HepG2 (cell line): ENCODE measurements at regions not wholly inside any gene's neighbourhood (a gene's known extent, or its start where the extent isn't known, plus 50 kb on each side); places are given as distances from the start of the nearest gene placed in this dataset.

Experiments used
- ATAC-seq: fragments of 200-7000 bp; cut with Tn5 transposase; 3 replicates; pipeline ENCODE4 v1.9.1; 2020; ENCODE audit warnings: mild to moderate bottlenecking, moderate library complexity
- BruUV-seq: library from RNA; stranded (reverse); fragments of 400-500 nt; replicated peaks from 2 replicates; lab custom pipeline; 2021; lab: Mats Ljungman, UMichigan
- CTCF ChIA-PET: fragments of 300-600 bp; formaldehyde crosslinking; extraction: SDS; loops from one replicate; lab custom pipeline; 2021; ENCODE audit warnings: low total read pairs, inconsistent platforms, low intra/inter-chr PET ratio; lab: Yijun Ruan, JAX
- POLR2A ChIA-PET: fragments of 350-600 bp; sonication (Branson Sonifier 250); formaldehyde crosslinking; loops from one replicate; lab custom pipeline; 2020; ENCODE audit warnings: antibody characterized with exemption, inconsistent platforms; lab: Yijun Ruan, JAX
- DNase-seq: peaks from one replicate; pipeline ENCODE4 v3.0.0-alpha.2; 2015; ENCODE audit warnings: low spot score
- FAIRE-seq: peaks from 3 replicates; lab custom pipeline; 2011; peaks lifted over from hg19 to GRCh38; lab: Jason Lieb, UNC
- H2AFZ ChIP-seq: one replicate; pipeline ENCODE4 v1.6.1; 2011; ENCODE audit warnings: low read length, inconsistent platforms
- H3K27ac ChIP-seq: fragments of 300-600 bp; 3 replicates; pipeline ENCODE4 v1.8.0; 2011; ENCODE audit warnings: mixed run types, mild to moderate bottlenecking, mixed read lengths, low read length, inconsistent platforms; ENCODE audit not compliant: insufficient read depth; ENCODE audit errors: extremely low read length
- H3K27me3 ChIP-seq, 2 experiments: fragments of 200-600 bp in 1 of 2; 2 replicates in 1 of 2; 3 replicates in 1 of 2; pipeline versions ENCODE4 v1.6.0 to v1.8.0; 2011; ENCODE audit warnings: low read length in 2 of 2, mild to moderate bottlenecking in 2 of 2, moderate library complexity in 2 of 2, inconsistent platforms in 1 of 2; ENCODE audit not compliant: insufficient read depth in 2 of 2, control insufficient read depth in 1 of 2
- H3K36me3 ChIP-seq, 2 experiments: fragments of 200-600 bp in 1 of 2; replicated peaks in 1 of 2; 2 replicates in 1 of 2; 3 replicates in 1 of 2; pipeline versions ENCODE4 v1.5.1 to v1.8.0; 2011; ENCODE audit warnings: low read length in 2 of 2, inconsistent platforms in 1 of 2; ENCODE audit not compliant: insufficient read depth in 2 of 2, control insufficient read depth in 1 of 2
- H3K4me1 ChIP-seq: 2 replicates; pipeline ENCODE4 v1.5.1; 2012; ENCODE audit warnings: low read length, inconsistent platforms; ENCODE audit not compliant: insufficient read depth
- H3K4me2 ChIP-seq: 2 replicates; pipeline ENCODE4 v1.6.0; 2011; ENCODE audit warnings: low read depth, low read length, inconsistent platforms
- H3K4me3 ChIP-seq, 3 experiments: fragments of 200-600 bp in 1 of 3; sonication (generic), shearing (Covaris generic) in 1 of 3; replicated peaks in 1 of 3; 2 replicates each; pipeline ENCODE4 v1.5.1; 2011 to 2016; ENCODE audit warnings: low read length in 3 of 3, inconsistent platforms in 2 of 3, low read depth in 2 of 3, mild to moderate bottlenecking in 2 of 3, control low read depth in 1 of 3, mixed read lengths in 1 of 3; ENCODE audit not compliant: insufficient read depth in 1 of 3
- H3K79me2 ChIP-seq: one replicate; pipeline ENCODE4 v1.6.1; 2011; ENCODE audit warnings: low read length, inconsistent platforms; ENCODE audit not compliant: insufficient read depth
- H3K9ac ChIP-seq: 2 replicates; pipeline ENCODE4 v1.6.0; 2011; ENCODE audit warnings: mild to moderate bottlenecking, low read depth, low read length, inconsistent platforms; ENCODE audit not compliant: insufficient read depth
- H3K9me3 ChIP-seq: 2 replicates; pipeline ENCODE4 v1.5.1; 2012; ENCODE audit warnings: mild to moderate bottlenecking, low read length
- H4K20me1 ChIP-seq: 2 replicates; pipeline ENCODE4 v1.6.0; 2011; ENCODE audit warnings: inconsistent platforms, mild to moderate bottlenecking, low read length, moderate library complexity; ENCODE audit not compliant: insufficient read depth
- ETV6 ChIP-seq: sonication (generic); formaldehyde crosslinking; conservative IDR thresholded peaks from 2 replicates; pipeline ENCODE4 v1.4.0; 2020; ENCODE audit warnings: missing genetic modification reagents
- MXI1 ChIP-seq: IDR thresholded peaks from 3 replicates; pipeline ENCODE4 v1.6.1; 2012; ENCODE audit warnings: low read depth, low read length, inconsistent platforms, borderline replicate concordance
- NCOA1 ChIP-seq: sonication (generic); formaldehyde crosslinking; IDR thresholded peaks from 2 replicates; pipeline ENCODE4 v1.9.0; 2021; ENCODE audit warnings: missing genetic modification reagents
- RORA ChIP-seq: sonication (generic); formaldehyde crosslinking; IDR thresholded peaks from 2 replicates; pipeline ENCODE4 v1.5.0; 2020; ENCODE audit warnings: mild to moderate bottlenecking, missing genetic modification reagents, moderate library complexity
- SALL2 ChIP-seq: sonication (generic); formaldehyde crosslinking; IDR thresholded peaks from 2 replicates; pipeline ENCODE4 v1.8.1; 2023; ENCODE audit warnings: mild to moderate bottlenecking, missing genetic modification reagents, inconsistent platforms
- SMARCE1 ChIP-seq: fragments of 450-650 bp; IDR thresholded peaks from 2 replicates; pipeline ENCODE4 v1.6.1; 2017; ENCODE audit warnings: borderline replicate concordance
- ZFX ChIP-seq: sonication (generic); formaldehyde crosslinking; IDR thresholded peaks from 2 replicates; pipeline ENCODE4 v1.4.0; 2020; ENCODE audit warnings: mild to moderate bottlenecking, low read depth, missing genetic modification reagents, moderate library complexity
- ZIK1 ChIP-seq: sonication (generic); formaldehyde crosslinking; IDR thresholded peaks from 2 replicates; pipeline ENCODE4 v1.5.0; 2020; ENCODE audit warnings: mild to moderate bottlenecking, low read depth, missing genetic modification reagents, borderline replicate concordance
- ZNF124 ChIP-seq: sonication (generic); formaldehyde crosslinking; IDR thresholded peaks from 2 replicates; pipeline ENCODE4 v1.4.0; 2020; ENCODE audit warnings: missing genetic modification reagents
- ZNF329 ChIP-seq: sonication (generic); formaldehyde crosslinking; IDR thresholded peaks from 2 replicates; pipeline ENCODE4 v1.9.0; 2021; ENCODE audit warnings: low read depth, mild to moderate bottlenecking, missing genetic modification reagents
- ZNF572 ChIP-seq: sonication (generic); formaldehyde crosslinking; IDR thresholded peaks from 2 replicates; pipeline ENCODE4 v1.5.1; 2020; ENCODE audit warnings: mild to moderate bottlenecking, missing genetic modification reagents
- WGBS: methylation state at CpG from one replicate; pipeline ENCODE4 v1.1.6; 2017; ENCODE audit warnings: low lambda C conversion rate; 5-methylcytosine and 5-hydroxymethylcytosine counted together
- in situ Hi-C: cut with HindIII; loops from 2 replicates; pipeline ENCODE4 v1.10.0; 2017; ENCODE audit warnings: low pct_unique_long_range_greater_than_20kb; ENCODE audit not compliant: extremely low pct_ligation_motif_present
- intact Hi-C: fragments of 100-400 bp; cut with micrococcal nuclease; formaldehyde crosslinking; loops from one replicate; pipeline ENCODE4 v1.10.0; 2022; ENCODE audit not compliant: unreplicated experiment
- TF ChIP-seq, protein P1 (sequence below): sonication (generic); formaldehyde crosslinking; IDR thresholded peaks from 2 replicates; pipeline ENCODE4 v1.4.0; 2020; ENCODE audit warnings: mild to moderate bottlenecking, missing genetic modification reagents
- TF ChIP-seq, protein P2 (sequence below): sonication (generic); formaldehyde crosslinking; IDR thresholded peaks from 2 replicates; pipeline ENCODE4 v1.4.0; 2020; ENCODE audit warnings: mild to moderate bottlenecking, missing genetic modification reagents
- TF ChIP-seq, protein P3 (sequence below): sonication (generic); formaldehyde crosslinking; IDR thresholded peaks from 2 replicates; pipeline ENCODE4 v1.8.0; 2022; ENCODE audit warnings: mild to moderate bottlenecking, missing genetic modification reagents, moderate library complexity
- TF ChIP-seq, protein P4 (sequence below): sonication (generic); formaldehyde crosslinking; IDR thresholded peaks from 2 replicates; pipeline ENCODE4 v1.4.0; 2020; ENCODE audit warnings: missing genetic modification reagents, borderline replicate concordance
- TF ChIP-seq, protein P5 (sequence below): sonication (generic); formaldehyde crosslinking; IDR thresholded peaks from 2 replicates; pipeline ENCODE4 v1.5.0; 2020; ENCODE audit warnings: missing genetic modification reagents, mild to moderate bottlenecking, borderline replicate concordance

DNA sequence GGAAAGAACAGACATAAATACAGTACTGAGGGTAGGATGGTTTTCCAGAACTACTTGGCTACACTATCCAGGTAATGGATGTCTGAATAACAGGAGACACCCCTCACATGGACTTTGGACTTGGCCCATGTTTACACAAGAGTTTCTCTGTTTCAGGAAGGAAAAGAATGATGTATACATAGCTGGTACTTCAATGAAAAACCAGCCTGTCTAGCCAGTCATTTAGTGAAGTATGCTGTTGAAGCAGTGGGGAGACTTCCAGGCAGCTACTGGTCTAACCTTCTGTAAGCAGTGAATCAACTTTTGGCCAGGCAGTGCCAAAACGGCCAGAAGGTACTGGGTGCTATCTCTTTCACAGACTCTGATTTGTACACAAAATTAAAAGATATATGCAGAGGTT is 135.0 kb downstream of the MBL2 start (continued):
- TF ChIP-seq, protein P1, sequence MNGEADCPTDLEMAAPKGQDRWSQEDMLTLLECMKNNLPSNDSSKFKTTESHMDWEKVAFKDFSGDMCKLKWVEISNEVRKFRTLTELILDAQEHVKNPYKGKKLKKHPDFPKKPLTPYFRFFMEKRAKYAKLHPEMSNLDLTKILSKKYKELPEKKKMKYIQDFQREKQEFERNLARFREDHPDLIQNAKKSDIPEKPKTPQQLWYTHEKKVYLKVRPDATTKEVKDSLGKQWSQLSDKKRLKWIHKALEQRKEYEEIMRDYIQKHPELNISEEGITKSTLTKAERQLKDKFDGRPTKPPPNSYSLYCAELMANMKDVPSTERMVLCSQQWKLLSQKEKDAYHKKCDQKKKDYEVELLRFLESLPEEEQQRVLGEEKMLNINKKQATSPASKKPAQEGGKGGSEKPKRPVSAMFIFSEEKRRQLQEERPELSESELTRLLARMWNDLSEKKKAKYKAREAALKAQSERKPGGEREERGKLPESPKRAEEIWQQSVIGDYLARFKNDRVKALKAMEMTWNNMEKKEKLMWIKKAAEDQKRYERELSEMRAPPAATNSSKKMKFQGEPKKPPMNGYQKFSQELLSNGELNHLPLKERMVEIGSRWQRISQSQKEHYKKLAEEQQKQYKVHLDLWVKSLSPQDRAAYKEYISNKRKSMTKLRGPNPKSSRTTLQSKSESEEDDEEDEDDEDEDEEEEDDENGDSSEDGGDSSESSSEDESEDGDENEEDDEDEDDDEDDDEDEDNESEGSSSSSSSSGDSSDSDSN (CRISPR knock-in tag): no peak
- TF ChIP-seq ZIK1 (CRISPR knock-in tag) (no peak), RORA (no peak)

- Histone ChIP-seq H3K36me3 (no peaks in the 10 kb centered on the region), H4K20me1 (no peaks in the 10 kb centered on the region), H3K27me3 (no peaks in the 10 kb centered on the region), H3K79me2 (no peaks in the 10 kb centered on the region), H3K27ac (no peak overlapping the region), H3K4me2 (no peak overlapping the region), H2AFZ (no peak overlapping the region), H3K9me3 (no peaks in the 10 kb centered on the region), H3K4me1 (peaks cover 34% of the 10 kb centered on the region), H3K9ac (no peak overlapping the region), H3K4me3 (no peak overlapping the region)
- DNase-seq (no peak), FAIRE-seq (no peak), ATAC-seq (no peak)
- POLR2A ChIA-PET: no interaction called here
- in situ Hi-C loops (loop anchor here (5.0 to 10.0 kb wide), 2 partner anchors 85 to 143 kb away; no protein-coding TSS in a partner anchor), intact Hi-C loops (no loop called here)
- CTCF ChIA-PET: no interaction called here
- WGBS: 0% methylated on average over 1 of the region's 1 CpG
- no TSS peak for BruUV-seq
- TF ChIP-seq, protein P2, sequence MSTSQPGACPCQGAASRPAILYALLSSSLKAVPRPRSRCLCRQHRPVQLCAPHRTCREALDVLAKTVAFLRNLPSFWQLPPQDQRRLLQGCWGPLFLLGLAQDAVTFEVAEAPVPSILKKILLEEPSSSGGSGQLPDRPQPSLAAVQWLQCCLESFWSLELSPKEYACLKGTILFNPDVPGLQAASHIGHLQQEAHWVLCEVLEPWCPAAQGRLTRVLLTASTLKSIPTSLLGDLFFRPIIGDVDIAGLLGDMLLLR (CRISPR knock-in tag): no peak
- TF ChIP-seq SMARCE1 (no peak), NCOA1 (CRISPR knock-in tag) (no peak), MXI1 (no peak), ETV6 (no peak), ZNF124 (CRISPR knock-in tag) (no peak), ZFX (CRISPR knock-in tag) (no peak), ZNF329 (CRISPR knock-in tag) (no peak), SALL2 (CRISPR knock-in tag) (no peak), ZNF572 (CRISPR knock-in tag) (no peak)
- TF ChIP-seq, protein P3, sequence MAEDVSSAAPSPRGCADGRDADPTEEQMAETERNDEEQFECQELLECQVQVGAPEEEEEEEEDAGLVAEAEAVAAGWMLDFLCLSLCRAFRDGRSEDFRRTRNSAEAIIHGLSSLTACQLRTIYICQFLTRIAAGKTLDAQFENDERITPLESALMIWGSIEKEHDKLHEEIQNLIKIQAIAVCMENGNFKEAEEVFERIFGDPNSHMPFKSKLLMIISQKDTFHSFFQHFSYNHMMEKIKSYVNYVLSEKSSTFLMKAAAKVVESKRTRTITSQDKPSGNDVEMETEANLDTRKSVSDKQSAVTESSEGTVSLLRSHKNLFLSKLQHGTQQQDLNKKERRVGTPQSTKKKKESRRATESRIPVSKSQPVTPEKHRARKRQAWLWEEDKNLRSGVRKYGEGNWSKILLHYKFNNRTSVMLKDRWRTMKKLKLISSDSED (CRISPR knock-in tag): no peak
- TF ChIP-seq, protein P4, sequence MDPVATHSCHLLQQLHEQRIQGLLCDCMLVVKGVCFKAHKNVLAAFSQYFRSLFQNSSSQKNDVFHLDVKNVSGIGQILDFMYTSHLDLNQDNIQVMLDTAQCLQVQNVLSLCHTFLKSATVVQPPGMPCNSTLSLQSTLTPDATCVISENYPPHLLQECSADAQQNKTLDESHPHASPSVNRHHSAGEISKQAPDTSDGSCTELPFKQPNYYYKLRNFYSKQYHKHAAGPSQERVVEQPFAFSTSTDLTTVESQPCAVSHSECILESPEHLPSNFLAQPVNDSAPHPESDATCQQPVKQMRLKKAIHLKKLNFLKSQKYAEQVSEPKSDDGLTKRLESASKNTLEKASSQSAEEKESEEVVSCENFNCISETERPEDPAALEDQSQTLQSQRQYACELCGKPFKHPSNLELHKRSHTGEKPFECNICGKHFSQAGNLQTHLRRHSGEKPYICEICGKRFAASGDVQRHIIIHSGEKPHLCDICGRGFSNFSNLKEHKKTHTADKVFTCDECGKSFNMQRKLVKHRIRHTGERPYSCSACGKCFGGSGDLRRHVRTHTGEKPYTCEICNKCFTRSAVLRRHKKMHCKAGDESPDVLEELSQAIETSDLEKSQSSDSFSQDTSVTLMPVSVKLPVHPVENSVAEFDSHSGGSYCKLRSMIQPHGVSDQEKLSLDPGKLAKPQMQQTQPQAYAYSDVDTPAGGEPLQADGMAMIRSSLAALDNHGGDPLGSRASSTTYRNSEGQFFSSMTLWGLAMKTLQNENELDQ (CRISPR knock-in tag): no peak
- TF ChIP-seq, protein P5, sequence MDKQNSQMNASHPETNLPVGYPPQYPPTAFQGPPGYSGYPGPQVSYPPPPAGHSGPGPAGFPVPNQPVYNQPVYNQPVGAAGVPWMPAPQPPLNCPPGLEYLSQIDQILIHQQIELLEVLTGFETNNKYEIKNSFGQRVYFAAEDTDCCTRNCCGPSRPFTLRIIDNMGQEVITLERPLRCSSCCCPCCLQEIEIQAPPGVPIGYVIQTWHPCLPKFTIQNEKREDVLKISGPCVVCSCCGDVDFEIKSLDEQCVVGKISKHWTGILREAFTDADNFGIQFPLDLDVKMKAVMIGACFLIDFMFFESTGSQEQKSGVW (CRISPR knock-in tag): no peak
Measured at GRCh38 chr10:52639652-52640051, 132.9 kb downstream of the MBL2 start.
